CD14-positive monocyte (primary cell): ENCODE measurements at regions not wholly inside any gene's neighbourhood (a gene's known extent, or its start where the extent isn't known, plus 50 kb on each side); places are given as distances from the start of the nearest gene placed in this dataset.
A peak's percentile ranks its signal among the peaks of the same experiment; 100 is the strongest.

Experiments
- DNase-seq, 3 donors: peaks; one replicate each; pipeline ENCODE4 v3.0.0-alpha.2; 2011 to 2022
- H2AFZ ChIP-seq: 2 replicates; pipeline ENCODE4 v1.6.0; 2012; ENCODE audit warnings: mild to moderate bottlenecking, low read depth, low read length, inconsistent platforms; ENCODE audit not compliant: insufficient read depth, poor library complexity, severe bottlenecking
- H3K27ac ChIP-seq, 2 donors: 1 replicate in 1 of 2; 2 replicates in 1 of 2; pipeline ENCODE4 v1.5.1; 2012 to 2013; ENCODE audit warnings: low read length in 2 of 2, control low read depth in 1 of 2, inconsistent platforms in 1 of 2, low read depth in 1 of 2, mild to moderate bottlenecking in 1 of 2
- H3K27me3 ChIP-seq, 2 donors: one replicate each; pipeline versions ENCODE4 v1.6.0 to v1.6.1; 2011 to 2013; ENCODE audit warnings: low read length in 2 of 2; ENCODE audit not compliant: control insufficient read depth in 2 of 2, insufficient read depth in 2 of 2
- H3K36me3 ChIP-seq, 2 donors: replicated peaks in 1 of 2; 1 replicate in 1 of 2; 2 replicates in 1 of 2; pipeline versions ENCODE4 v1.5.1 to v1.6.1; 2012 to 2013; ENCODE audit warnings: low read length in 2 of 2, control low read depth in 1 of 2, inconsistent platforms in 1 of 2, mild to moderate bottlenecking in 1 of 2; ENCODE audit not compliant: insufficient read depth in 2 of 2, control insufficient read depth in 1 of 2
- H3K4me1 ChIP-seq, 2 donors: 1 replicate in 1 of 2; 2 replicates in 1 of 2; pipeline versions ENCODE4 v1.5.1 to v1.6.1; 2012 to 2013; ENCODE audit warnings: low read length in 2 of 2, control low read depth in 1 of 2, inconsistent platforms in 1 of 2, mild to moderate bottlenecking in 1 of 2, moderate library complexity in 1 of 2; ENCODE audit not compliant: insufficient read depth in 2 of 2, control insufficient read depth in 1 of 2
- H3K4me2 ChIP-seq: replicated peaks from 2 replicates; pipeline ENCODE3; 2012; ENCODE audit warnings: low read length, moderate library complexity, mild to moderate bottlenecking; ENCODE audit not compliant: poor library complexity, severe bottlenecking; ENCODE audit errors: extremely low read depth
- H3K4me3 ChIP-seq, 3 experiments: fragments of 200-600 bp in 1 of 3; sonication (generic) in 1 of 3; replicated peaks in 1 of 3; 1 replicate in 2 of 3; 2 replicates in 1 of 3; pipeline ENCODE4 v1.5.1; 2011 to 2013; ENCODE audit warnings: low read length in 3 of 3, mild to moderate bottlenecking in 3 of 3, control low read depth in 2 of 3, low read depth in 2 of 3, inconsistent platforms in 1 of 3, moderate library complexity in 1 of 3
- H3K79me2 ChIP-seq: 2 replicates; pipeline ENCODE4 v1.6.0; 2012; ENCODE audit warnings: mild to moderate bottlenecking, control low read depth, inconsistent platforms, low read length, moderate library complexity; ENCODE audit not compliant: insufficient read depth
- H3K9ac ChIP-seq: 2 replicates; pipeline ENCODE4 v1.6.0; 2017; ENCODE audit warnings: low read length, mild to moderate bottlenecking; ENCODE audit not compliant: insufficient read depth, poor library complexity, severe bottlenecking
- H3K9me3 ChIP-seq, 2 donors: replicated peaks in 1 of 2; 1 replicate in 1 of 2; 2 replicates in 1 of 2; pipeline versions ENCODE4 v1.5.1 to v1.6.1; 2012 to 2013; ENCODE audit warnings: low read length in 2 of 2, control low read depth in 1 of 2; ENCODE audit not compliant: control insufficient read depth in 1 of 2, insufficient read depth in 1 of 2
- H4K20me1 ChIP-seq: 2 replicates; pipeline ENCODE4 v1.6.0; 2012; ENCODE audit warnings: mild to moderate bottlenecking, low read length, control low read depth, moderate library complexity; ENCODE audit not compliant: insufficient read depth
- H3K27ac Mint-ChIP-seq, 7 donors: one replicate each; pipeline ENCODE4 v1.8.0; 2020; ENCODE audit warnings: mild to moderate bottlenecking in 7 of 7, mixed read lengths in 7 of 7, moderate library complexity in 6 of 7, inconsistent platforms in 2 of 7
- H3K27me3 Mint-ChIP-seq, 3 donors: one replicate each; pipeline ENCODE4 v1.8.0; 2021 to 2022; ENCODE audit warnings: low read depth in 3 of 3, mild to moderate bottlenecking in 3 of 3, mixed read lengths in 3 of 3, moderate library complexity in 3 of 3, inconsistent platforms in 1 of 3
- H3K36me3 Mint-ChIP-seq, 2 donors: one replicate each; pipeline ENCODE4 v1.8.0; 2020; ENCODE audit warnings: mixed read lengths in 2 of 2, inconsistent platforms in 1 of 2, mild to moderate bottlenecking in 1 of 2
- H3K4me1 Mint-ChIP-seq: one replicate; pipeline ENCODE4 v1.8.0; 2020; ENCODE audit warnings: mild to moderate bottlenecking, mixed read lengths
- H3K4me3 Mint-ChIP-seq, 2 donors: one replicate each; pipeline ENCODE4 v1.8.0; 2020; ENCODE audit warnings: mild to moderate bottlenecking in 2 of 2, mixed read lengths in 2 of 2, moderate library complexity in 1 of 2
- H3K9me3 Mint-ChIP-seq, 7 donors: one replicate each; pipeline ENCODE4 v1.8.0; 2020 to 2022; ENCODE audit warnings: mixed read lengths in 7 of 7, mild to moderate bottlenecking in 6 of 7, moderate library complexity in 6 of 7, inconsistent platforms in 2 of 7
- CTCF ChIP-seq: fragments of 200-600 bp; IDR thresholded peaks from one replicate; pipeline ENCODE4 v1.8.0; 2022; ENCODE audit warnings: antibody characterized with exemption, mild to moderate bottlenecking
- WGBS: methylation state at CpG from one replicate; pipeline ENCODE4 v1.1.5; 2013; ENCODE audit warnings: missing lambda C conversion rate; ENCODE audit not compliant: insufficient coverage; 5-methylcytosine and 5-hydroxymethylcytosine counted together
- intact Hi-C, 2 donors: fragments of 100-400 bp; cut with micrococcal nuclease; formaldehyde crosslinking; loops; one replicate each; pipeline versions ENCODE4 v1.15.0 to v1.15.1; 2023

GRCh38 chr14:76306131-76306530 is 69.8 kb upstream of the ESRRB start:
- H3K79me2 ChIP-seq = no peaks in the 10 kb centered on the region
- no peak overlapping the region for H3K4me2 ChIP-seq
- Mint-ChIP-seq H3K27ac (no peak overlapping the region), H3K36me3 (no peaks in the 10 kb centered on the region), H3K4me1 (no peaks in the 10 kb centered on the region), H3K4me3 (no peak overlapping the region), H3K27me3 (peaks cover 21 to 34% (median 30%) of the 10 kb centered on the region in 3 donors), H3K9me3 (peaks cover 0 to 2% (median 0%) of the 10 kb centered on the region in 7 donors)
- no peak overlapping the region for H3K9ac ChIP-seq
- H2AFZ ChIP-seq = no peak overlapping the region
- H3K4me3 ChIP-seq = no peak overlapping the region
- no peaks in the 10 kb centered on the region for H3K36me3 ChIP-seq
- H3K9me3 ChIP-seq = no peaks in the 10 kb centered on the region
- no peak for DNase-seq
- H3K27ac ChIP-seq = no peak overlapping the region
- peaks cover 6 to 18% of the 10 kb centered on the region in 2 donors for H3K27me3 ChIP-seq
- WGBS = 94% methylated on average over 11 of the region's 12 CpGs
- H4K20me1 ChIP-seq = no peaks in the 10 kb centered on the region
- intact Hi-C loops = no loop called here
- no peak for TF ChIP-seq CTCF
- H3K4me1 ChIP-seq = no peaks in the 10 kb centered on the region

- peaks cover 33 to 54% (median 42%) of the 10 kb centered on the region in 3 donors for H3K27me3 Mint-ChIP-seq
Measured at GRCh38 chr14:76307786-76308780, 67.9 kb upstream of the ESRRB start.

More at GRCh38 chr14:76307786-76308780, 67.9 kb upstream of the ESRRB start:
- H3K36me3 ChIP-seq = no peaks in the 10 kb centered on the region
- intact Hi-C loops = no loop called here
- no peaks in the 10 kb centered on the region for H3K4me1 ChIP-seq
- Mint-ChIP-seq H3K27ac (peak overlapping the region in 2 of 7 donors; percentile 19 to 54), H3K4me3 (no peak overlapping the region), H3K4me1 (no peaks in the 10 kb centered on the region), H3K36me3 (no peaks in the 10 kb centered on the region), H3K9me3 (peaks cover 0 to 2% (median 0%) of the 10 kb centered on the region in 7 donors)
- peaks cover 18 to 34% of the 10 kb centered on the region in 2 donors for H3K27me3 ChIP-seq
- no peak for DNase-seq
- no peaks in the 10 kb centered on the region for H4K20me1 ChIP-seq
- H3K9ac ChIP-seq = no peak overlapping the region
- 96% methylated on average over 13 of the region's 15 CpGs for WGBS
- H2AFZ ChIP-seq = no peak overlapping the region
- no peak overlapping the region for H3K4me3 ChIP-seq
- H3K27ac ChIP-seq = no peak overlapping the region
- no peak overlapping the region for H3K4me2 ChIP-seq
- H3K79me2 ChIP-seq = no peaks in the 10 kb centered on the region
- TF ChIP-seq CTCF = no peak
- H3K9me3 ChIP-seq = no peaks in the 10 kb centered on the region
